HG03571 (cell line): ENCODE measurements at regions not wholly inside any gene's neighbourhood (a gene's known extent, or its start where the extent isn't known, plus 50 kb on each side); places are given as distances from the start of the nearest gene placed in this dataset.

Experiments
- ATAC-seq: cut with Tn5 transposase; IDR thresholded peaks from one replicate; pipeline ENCODE4 v1.9.1; 2021; ENCODE audit not compliant: unreplicated experiment

- no peak for ATAC-seq
These were observed 234.3 kb upstream of the ADAMTS5 start for GRCh38 chr21:27201197-27201596.

GRCh38 chr21:27196651-27197050, 229.8 kb upstream of the ADAMTS5 start:
- no peak for ATAC-seq

- no peak for ATAC-seq
These were observed 225.5 kb upstream of the ADAMTS5 start for GRCh38 chr21:27192281-27192949.

GRCh38 chr21:27190601-27191000, 223.7 kb upstream of the ADAMTS5 start:
- no peak for ATAC-seq

GRCh38 chr21:27189870-27190269, 223.0 kb upstream of the ADAMTS5 start:
- no peak for ATAC-seq

- no peak for ATAC-seq
These were observed 206.2 kb upstream of the ADAMTS5 start for GRCh38 chr21:27173053-27173452.

- no peak for ATAC-seq
These were observed 204.8 kb upstream of the ADAMTS5 start for GRCh38 chr21:27171707-27172106.

GRCh38 chr21:27168084-27168483, 201.2 kb upstream of the ADAMTS5 start:
- ATAC-seq: no peak

- no peak for ATAC-seq
These were observed 197.6 kb upstream of the ADAMTS5 start for GRCh38 chr21:27164208-27165177.

- ATAC-seq: no peak
These were observed 192.1 kb upstream of the ADAMTS5 start for GRCh38 chr21:27158967-27159366.

- ATAC-seq: no peak
These were observed 190.2 kb upstream of the ADAMTS5 start for GRCh38 chr21:27157097-27157496.

GRCh38 chr21:27156666-27157065, 189.8 kb upstream of the ADAMTS5 start:
- ATAC-seq: no peak

- ATAC-seq: no peak
These were observed 188.2 kb upstream of the ADAMTS5 start for GRCh38 chr21:27155130-27155500.

- no peak for ATAC-seq
These were observed 187.7 kb upstream of the ADAMTS5 start for GRCh38 chr21:27154451-27155129.

- ATAC-seq: no peak
These were observed 186.1 kb upstream of the ADAMTS5 start for GRCh38 chr21:27152996-27153395.

- no peak for ATAC-seq
These were observed 182.1 kb upstream of the ADAMTS5 start for GRCh38 chr21:27149034-27149433.

- ATAC-seq: no peak
These were observed 179.4 kb upstream of the ADAMTS5 start for GRCh38 chr21:27146268-27146667.

GRCh38 chr21:27145134-27145798, 178.4 kb upstream of the ADAMTS5 start:
- ATAC-seq: no peak

- ATAC-seq: no peak
These were observed 176.6 kb upstream of the ADAMTS5 start for GRCh38 chr21:27143476-27143875.

GRCh38 chr21:27139526-27139925, 172.6 kb upstream of the ADAMTS5 start:
- ATAC-seq: no peak

GRCh38 chr21:27134516-27134915, 167.6 kb upstream of the ADAMTS5 start:
- no peak for ATAC-seq
